Prostate gland (tissue), 2 donors: ENCODE measurements at regions not wholly inside any gene's neighbourhood (a gene's known extent, or its start where the extent isn't known, plus 50 kb on each side); places are given as distances from the start of the nearest gene placed in this dataset.

Source experiments
- DNase-seq: peaks from one replicate; pipeline ENCODE4 v3.0.0-alpha.2; 2019; ENCODE audit warnings: low spot score
- H3K27ac ChIP-seq, 2 donors: fragments of 200-600 bp; sonication (generic); 2 replicates each; pipeline ENCODE4 v1.5.1; 2017 to 2019
- H3K27me3 ChIP-seq: fragments of 200-600 bp; sonication (generic); replicated peaks from 2 replicates; pipeline ENCODE4 v1.5.1; 2019; ENCODE audit not compliant: insufficient read depth
- H3K36me3 ChIP-seq, 2 donors: fragments of 200-600 bp; sonication (generic); 1 replicate in 1 of 2; 2 replicates in 1 of 2; pipeline versions ENCODE4 v1.5.1 to v1.8.1; 2017 to 2019
- H3K4me1 ChIP-seq: fragments of 200-600 bp; sonication (generic); replicated peaks from 2 replicates; pipeline ENCODE4 v1.5.1; 2019
- H3K4me3 ChIP-seq, 2 donors: fragments of 200-600 bp; sonication (generic); 2 replicates each; pipeline ENCODE4 v1.5.1; 2017 to 2019
- H3K9me3 ChIP-seq: fragments of 200-600 bp; sonication (generic); 2 replicates; pipeline ENCODE4 v1.5.1; 2017
- POLR2A ChIP-seq: fragments of 450-650 bp; IDR thresholded peaks from one replicate; pipeline ENCODE4 v1.6.1; 2016; ENCODE audit warnings: antibody characterized with exemption, mild to moderate bottlenecking
- POLR2AphosphoS5 ChIP-seq: sonication (generic); formaldehyde crosslinking; IDR thresholded peaks from one replicate; pipeline ENCODE4 v1.6.1; 2017; ENCODE audit warnings: antibody characterized with exemption
- WGBS: methylation state at CpG from one replicate; pipeline ENCODE4 v1.1.5; 2018; 5-methylcytosine and 5-hydroxymethylcytosine counted together
- intact Hi-C: fragments of 100-400 bp; cut with DNase I; formaldehyde crosslinking; loops from one replicate; pipeline ENCODE4 v1.14.2; 2022
- TF ChIP-seq, protein P1 (sequence below), 4 experiments: fragments of 200-600 bp in 2 of 4; fragments of 450-650 bp in 2 of 4; sonication (generic) in 2 of 4; IDR thresholded peaks; 1 replicate in 3 of 4; 2 replicates in 1 of 4; pipeline ENCODE4 v1.5.1; 2016 to 2019; ENCODE audit warnings: antibody characterized with exemption in 4 of 4, mild to moderate bottlenecking in 2 of 4, moderate library complexity in 2 of 4

DNA sequence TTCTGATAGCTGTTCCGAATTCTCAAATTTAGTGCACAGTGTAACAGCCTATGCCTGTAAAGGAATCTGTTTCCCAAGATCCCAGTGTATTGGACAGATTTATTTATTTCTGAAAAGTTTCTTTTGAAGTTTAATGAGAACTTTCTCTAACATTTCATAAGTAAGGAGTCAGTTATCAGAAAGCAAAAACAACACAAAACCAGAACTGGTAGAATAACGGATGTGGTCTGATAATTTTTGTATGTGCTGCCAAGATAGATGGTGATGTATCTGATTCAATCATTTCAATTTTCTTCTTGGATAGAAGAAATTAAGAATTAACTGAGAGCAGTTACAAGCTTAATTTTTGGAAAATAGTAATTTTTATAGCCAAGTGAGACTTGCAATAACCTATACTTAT is 374.3 kb downstream of the SOCS6 start:
- intact Hi-C loops: no loop called here
- Histone ChIP-seq H3K27me3 (no peaks in the 10 kb centered on the region), H3K9me3 (no peaks in the 10 kb centered on the region), H3K27ac (no peak overlapping the region), H3K4me1 (no peaks in the 10 kb centered on the region), H3K4me3 (no peak overlapping the region), H3K36me3 (no peaks in the 10 kb centered on the region)
- DNase-seq: no peak
- TF ChIP-seq POLR2AphosphoS5: no peak
- TF ChIP-seq, protein P1, sequence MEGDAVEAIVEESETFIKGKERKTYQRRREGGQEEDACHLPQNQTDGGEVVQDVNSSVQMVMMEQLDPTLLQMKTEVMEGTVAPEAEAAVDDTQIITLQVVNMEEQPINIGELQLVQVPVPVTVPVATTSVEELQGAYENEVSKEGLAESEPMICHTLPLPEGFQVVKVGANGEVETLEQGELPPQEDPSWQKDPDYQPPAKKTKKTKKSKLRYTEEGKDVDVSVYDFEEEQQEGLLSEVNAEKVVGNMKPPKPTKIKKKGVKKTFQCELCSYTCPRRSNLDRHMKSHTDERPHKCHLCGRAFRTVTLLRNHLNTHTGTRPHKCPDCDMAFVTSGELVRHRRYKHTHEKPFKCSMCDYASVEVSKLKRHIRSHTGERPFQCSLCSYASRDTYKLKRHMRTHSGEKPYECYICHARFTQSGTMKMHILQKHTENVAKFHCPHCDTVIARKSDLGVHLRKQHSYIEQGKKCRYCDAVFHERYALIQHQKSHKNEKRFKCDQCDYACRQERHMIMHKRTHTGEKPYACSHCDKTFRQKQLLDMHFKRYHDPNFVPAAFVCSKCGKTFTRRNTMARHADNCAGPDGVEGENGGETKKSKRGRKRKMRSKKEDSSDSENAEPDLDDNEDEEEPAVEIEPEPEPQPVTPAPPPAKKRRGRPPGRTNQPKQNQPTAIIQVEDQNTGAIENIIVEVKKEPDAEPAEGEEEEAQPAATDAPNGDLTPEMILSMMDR (IDR thresholded peaks at IDR 0.05): no peak
- no peak for TF ChIP-seq POLR2A
- WGBS: 63% methylated on average over 2 of the region's 2 CpGs

DNA sequence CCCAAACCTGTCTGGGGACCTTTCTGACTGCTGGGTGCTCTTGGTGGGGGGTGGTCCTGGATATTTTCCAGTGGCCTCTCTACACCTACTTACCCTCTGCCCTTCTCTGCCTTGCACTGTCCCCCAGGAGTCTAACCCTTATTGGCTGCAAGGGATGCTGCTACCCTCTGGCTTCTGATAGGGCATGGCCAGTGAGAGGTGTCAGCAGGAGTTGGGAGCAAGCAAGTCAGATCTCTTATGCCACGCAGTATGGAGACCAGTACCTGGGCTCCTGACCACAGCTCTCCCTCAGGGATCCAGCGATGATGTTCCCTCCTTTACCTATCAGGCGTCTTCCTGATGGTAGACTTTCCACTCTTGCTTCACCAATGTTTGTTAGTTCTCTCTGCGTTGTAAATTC is 373.7 kb downstream of the SOCS6 start:
- Histone ChIP-seq H3K36me3 (no peaks in the 10 kb centered on the region), H3K4me1 (no peaks in the 10 kb centered on the region), H3K27me3 (no peaks in the 10 kb centered on the region), H3K27ac (no peak overlapping the region), H3K4me3 (no peak overlapping the region), H3K9me3 (no peaks in the 10 kb centered on the region)
- intact Hi-C loops: no loop called here
- 94% methylated on average over 4 of the region's 4 CpGs for WGBS
- TF ChIP-seq, protein P1 (IDR thresholded peaks at IDR 0.05): no peak
- no peak for TF ChIP-seq POLR2A
- TF ChIP-seq POLR2AphosphoS5: no peak
- DNase-seq: no peak

DNA sequence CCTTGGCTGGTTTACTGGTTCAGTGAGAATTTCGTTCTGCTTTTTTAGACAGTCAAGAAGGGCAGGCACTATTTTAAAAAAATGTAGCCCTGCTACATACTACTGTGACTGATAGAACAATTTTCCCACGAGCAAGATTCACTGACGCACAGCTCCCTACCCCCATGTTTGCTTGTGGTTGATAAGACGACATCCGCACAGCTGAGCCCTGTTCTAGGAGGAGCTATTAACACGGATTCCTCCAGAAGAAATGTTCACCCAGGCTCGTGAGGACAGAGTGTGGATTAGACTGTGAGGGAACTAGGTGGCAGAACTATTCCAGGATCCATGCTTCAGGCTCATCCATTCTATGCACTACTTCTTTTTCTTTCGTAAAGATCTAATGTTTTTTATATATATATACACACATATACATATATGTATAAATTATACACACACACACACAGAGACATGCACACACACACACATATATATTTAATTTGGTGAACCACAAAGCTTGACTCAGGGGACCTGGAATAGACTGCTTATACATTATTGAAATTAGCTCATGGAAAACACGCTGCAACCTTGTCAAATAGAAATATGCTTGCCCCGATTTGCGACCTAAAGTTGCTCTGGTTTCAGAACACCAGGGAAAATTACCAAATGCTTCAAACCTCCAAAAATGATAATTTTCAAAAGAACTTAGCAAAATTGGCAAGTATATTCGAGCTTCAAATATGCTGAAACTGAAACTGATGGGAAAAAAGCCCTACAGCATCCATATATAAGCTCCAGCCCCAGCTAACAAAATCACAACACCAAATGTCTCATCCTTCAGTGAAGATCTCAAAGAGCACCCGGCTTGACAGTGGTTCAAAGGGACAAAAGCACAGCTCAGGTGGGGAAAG is 370.4 kb downstream of the SOCS6 start:
- Histone ChIP-seq H3K4me3 (no peak overlapping the region), H3K4me1 (no peaks in the 10 kb centered on the region), H3K27ac (no peak overlapping the region), H3K27me3 (no peaks in the 10 kb centered on the region), H3K9me3 (no peaks in the 10 kb centered on the region), H3K36me3 (no peaks in the 10 kb centered on the region)
- intact Hi-C loops: no loop called here
- TF ChIP-seq POLR2A: no peak
- TF ChIP-seq, protein P1 (IDR thresholded peaks at IDR 0.05): no peak
- TF ChIP-seq POLR2AphosphoS5: no peak
- no peak for DNase-seq
- WGBS: 59% methylated on average over 13 of the region's 13 CpGs

DNA sequence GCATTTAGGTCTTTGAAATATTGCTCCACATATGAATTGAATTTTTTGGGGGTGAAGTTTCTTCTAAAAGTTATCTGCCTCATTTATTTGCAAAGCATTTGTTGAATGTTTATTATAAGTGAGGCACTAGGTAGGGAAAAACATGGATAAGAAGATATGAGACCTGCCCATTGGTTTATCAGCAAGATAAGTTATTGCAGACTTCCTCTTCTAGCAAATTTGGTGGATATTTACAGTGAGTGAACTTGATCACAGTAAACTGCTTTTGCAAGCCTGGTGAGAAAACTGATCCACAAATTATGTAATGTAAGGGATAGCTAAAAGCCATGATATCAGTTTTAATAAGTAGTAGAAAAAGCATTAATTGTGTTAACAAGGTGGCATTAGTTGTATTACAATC is 364.8 kb downstream of the SOCS6 start:
- no peaks in the 10 kb centered on the region for H3K9me3 ChIP-seq
- no peak for DNase-seq
- H3K27me3 ChIP-seq: no peaks in the 10 kb centered on the region
- no peaks in the 10 kb centered on the region for H3K36me3 ChIP-seq
- no peak overlapping the region for H3K4me3 ChIP-seq
- TF ChIP-seq, protein P1 (IDR thresholded peaks at IDR 0.05): no peak
- TF ChIP-seq POLR2A (no peak), POLR2AphosphoS5 (no peak)
- intact Hi-C loops: no loop called here
- no peaks in the 10 kb centered on the region for H3K4me1 ChIP-seq
- no peak overlapping the region for H3K27ac ChIP-seq

DNA sequence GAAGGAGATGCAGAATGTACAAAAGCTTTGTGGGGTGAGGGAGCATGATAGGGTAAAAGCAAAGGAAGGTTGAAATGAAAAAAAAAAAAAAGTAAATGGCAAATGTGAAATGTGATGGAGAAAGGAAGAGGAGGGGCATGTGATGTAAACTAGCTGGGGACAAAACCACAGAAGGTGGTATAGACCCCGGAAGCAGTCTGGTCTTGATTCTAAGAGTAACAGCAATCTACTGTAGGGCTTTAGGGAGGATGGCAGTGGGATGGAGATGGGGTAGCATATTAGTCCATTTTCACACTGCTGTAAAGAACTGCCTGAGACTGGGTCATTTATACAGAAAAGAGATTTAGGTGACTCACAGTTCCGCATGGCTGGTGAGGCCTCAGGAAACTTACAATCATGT is 362.0 kb downstream of the SOCS6 start:
- Histone ChIP-seq H3K27me3 (no peaks in the 10 kb centered on the region), H3K27ac (no peak overlapping the region), H3K36me3 (no peaks in the 10 kb centered on the region), H3K9me3 (no peaks in the 10 kb centered on the region), H3K4me1 (no peaks in the 10 kb centered on the region), H3K4me3 (no peak overlapping the region)
- no peak for TF ChIP-seq POLR2AphosphoS5
- intact Hi-C loops: no loop called here
- DNase-seq: no peak
- WGBS: 92% methylated on average over 2 of the region's 2 CpGs
